SK-N-MC (cell line): ENCODE measurements at regions not wholly inside any gene's neighbourhood (a gene's known extent, or its start where the extent isn't known, plus 50 kb on each side); places are given as distances from the start of the nearest gene placed in this dataset.

Source experiments
- DNase-seq: peaks from one replicate; pipeline ENCODE4 v3.0.0-alpha.2; 2011; ENCODE audit warnings: low read depth, low spot score
- H3K27ac ChIP-seq: fragments of 200-600 bp; sonication (generic); 2 replicates; pipeline ENCODE4 v1.5.1; 2016; ENCODE audit warnings: mixed run types
- H3K36me3 ChIP-seq: fragments of 200-600 bp; sonication (generic); 2 replicates; pipeline ENCODE4 v1.6.1; 2017; ENCODE audit warnings: antibody characterized with exemption, low read length, mixed read lengths; ENCODE audit not compliant: insufficient read depth
- H3K4me3 ChIP-seq: fragments of 200-600 bp; sonication (generic); 2 replicates; pipeline ENCODE4 v1.5.1; 2016
- H3K9ac ChIP-seq: fragments of 200-600 bp; sonication (generic); 2 replicates; pipeline ENCODE4 v1.8.0; 2017; ENCODE audit warnings: mixed run types, mixed read lengths; ENCODE audit not compliant: insufficient read length
- H3K9me3 ChIP-seq: fragments of 200-600 bp; sonication (generic); 2 replicates; pipeline ENCODE4 v1.6.1; 2017; ENCODE audit warnings: low read depth, mild to moderate bottlenecking, antibody characterized with exemption, low read length, moderate library complexity, mixed read lengths
- EZH2 ChIP-seq: fragments of 200-600 bp; sonication (generic); IDR thresholded peaks from one replicate; pipeline ENCODE4 v1.6.1; 2017; ENCODE audit warnings: antibody characterized with exemption
- FOXP2 ChIP-seq: optimal IDR thresholded peaks from 2 replicates; pipeline ENCODE3; 2011; ENCODE audit warnings: mild to moderate bottlenecking, moderate library complexity; ENCODE audit not compliant: insufficient read depth; ENCODE audit errors: extremely low read length, control extremely low read depth
- POLR2AphosphoS5 ChIP-seq: IDR thresholded peaks from 2 replicates; pipeline ENCODE4 v1.6.1; 2012; ENCODE audit warnings: mild to moderate bottlenecking, low read depth, low read length, borderline replicate concordance

GRCh38 chr9:103872811-103873210 lies 221.3 kb upstream of the SMC2 start:
- H3K9me3 ChIP-seq = no peaks in the 10 kb centered on the region
- DNase-seq = no peak
- H3K27ac ChIP-seq = no peak overlapping the region
- no peak overlapping the region for H3K4me3 ChIP-seq
- no peak overlapping the region for H3K9ac ChIP-seq
- TF ChIP-seq POLR2AphosphoS5 = no peak
- TF ChIP-seq EZH2 = no peak
- TF ChIP-seq FOXP2 = no peak
- no peaks in the 10 kb centered on the region for H3K36me3 ChIP-seq

DNA sequence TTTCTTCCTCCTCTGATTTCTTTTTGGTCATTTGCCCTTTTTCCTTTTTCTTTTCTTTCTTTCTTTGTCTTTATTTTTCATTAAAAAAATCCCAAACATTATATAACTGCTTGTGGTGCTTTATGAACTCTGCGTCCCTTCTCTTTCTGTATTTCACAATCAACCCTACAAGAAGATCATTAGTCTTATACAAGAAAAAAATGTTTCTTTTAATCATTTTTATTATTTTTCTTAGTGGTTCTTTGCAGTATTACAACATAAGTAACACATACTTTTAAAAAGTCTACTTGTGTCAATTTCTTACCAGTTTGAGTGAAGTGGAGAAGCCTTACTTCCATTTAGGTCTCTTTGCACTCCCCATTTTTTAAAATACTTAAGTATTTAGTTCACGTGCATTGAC lies 212.7 kb upstream of the SMC2 start:
- no peak for DNase-seq
- Histone ChIP-seq H3K9ac (no peak overlapping the region), H3K4me3 (no peak overlapping the region), H3K36me3 (no peaks in the 10 kb centered on the region), H3K27ac (no peak overlapping the region), H3K9me3 (no peaks in the 10 kb centered on the region)
- no peak for TF ChIP-seq FOXP2
- no peak for TF ChIP-seq POLR2AphosphoS5

GRCh38 chr9:103889989-103890388 lies 204.1 kb upstream of the SMC2 start:
- H3K27ac ChIP-seq = no peak overlapping the region
- TF ChIP-seq POLR2AphosphoS5 (no peak), EZH2 (no peak), FOXP2 (no peak)
- H3K9me3 ChIP-seq = no peaks in the 10 kb centered on the region
- H3K9ac ChIP-seq = no peak overlapping the region
- no peak overlapping the region for H3K4me3 ChIP-seq
- H3K36me3 ChIP-seq = no peaks in the 10 kb centered on the region
- DNase-seq = no peak

DNA sequence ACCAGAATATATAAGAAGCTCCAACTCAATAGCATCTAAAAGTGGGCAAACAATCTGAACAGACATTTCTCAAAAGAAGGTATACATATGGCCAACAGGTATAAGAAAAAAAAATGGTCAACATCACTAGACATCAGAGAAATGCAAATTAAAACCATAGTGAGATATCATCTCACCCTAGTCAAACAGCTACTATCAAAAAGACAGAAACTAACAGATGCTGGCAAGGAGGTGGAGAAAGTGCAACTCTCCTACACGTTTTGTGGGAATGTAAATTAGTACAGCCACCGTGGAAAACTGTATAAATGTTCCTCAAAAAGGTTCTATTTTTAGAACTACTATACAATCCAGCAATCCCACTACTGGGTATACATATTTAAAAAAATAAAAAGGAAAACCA lies 199.9 kb upstream of the SMC2 start:
- no peak overlapping the region for H3K27ac ChIP-seq
- H3K4me3 ChIP-seq = no peak overlapping the region
- no peak overlapping the region for H3K9ac ChIP-seq
- H3K36me3 ChIP-seq = no peaks in the 10 kb centered on the region
- no peaks in the 10 kb centered on the region for H3K9me3 ChIP-seq
- TF ChIP-seq FOXP2 (no peak), EZH2 (no peak), POLR2AphosphoS5 (no peak)
- DNase-seq = no peak

DNA sequence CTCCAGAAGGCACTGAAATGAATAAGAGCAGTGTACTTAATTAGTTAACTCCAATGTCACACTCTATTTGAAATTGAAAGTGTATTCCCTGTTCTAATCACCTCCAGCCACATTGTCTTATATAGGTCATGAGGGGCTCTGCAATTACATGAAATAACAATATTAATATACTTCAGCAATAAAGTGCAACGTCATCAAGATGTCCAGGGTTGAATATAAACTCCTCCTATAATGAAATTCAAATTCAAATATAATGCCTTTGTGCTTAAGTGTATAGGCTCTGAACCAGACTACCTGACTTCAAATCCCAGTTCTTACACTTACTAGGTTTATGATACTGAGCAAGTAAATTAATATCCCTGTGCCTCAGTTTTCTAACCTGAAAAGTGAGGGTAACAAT lies 195.6 kb upstream of the SMC2 start:
- TF ChIP-seq FOXP2 (no peak), POLR2AphosphoS5 (no peak), EZH2 (no peak)
- no peak overlapping the region for H3K9ac ChIP-seq
- no peak for DNase-seq
- H3K9me3 ChIP-seq = no peaks in the 10 kb centered on the region
- H3K27ac ChIP-seq = no peak overlapping the region
- no peak overlapping the region for H3K4me3 ChIP-seq
- no peaks in the 10 kb centered on the region for H3K36me3 ChIP-seq

DNA sequence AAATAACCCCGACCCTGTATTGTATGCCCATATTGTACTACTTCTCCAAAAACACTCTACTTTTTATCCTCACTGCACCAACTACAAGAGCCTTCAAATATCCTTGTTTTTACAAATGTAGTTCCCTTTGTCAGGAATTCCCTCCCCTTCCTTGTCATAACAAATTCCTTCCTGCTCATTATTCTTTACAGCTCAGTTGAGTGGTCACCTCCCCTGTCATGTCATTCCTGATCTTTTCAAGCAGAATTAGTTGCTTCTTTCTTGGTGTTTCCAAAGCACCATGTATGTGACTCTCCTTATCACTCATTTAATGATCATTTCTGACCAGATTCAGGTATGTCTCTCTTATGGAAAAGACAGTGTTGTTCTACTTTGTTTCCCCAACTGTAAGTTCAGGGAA lies 194.2 kb upstream of the SMC2 start:
- no peak for TF ChIP-seq FOXP2
- TF ChIP-seq EZH2 = no peak
- no peak for TF ChIP-seq POLR2AphosphoS5
- DNase-seq = no peak
- Histone ChIP-seq H3K27ac (no peak overlapping the region), H3K36me3 (no peaks in the 10 kb centered on the region), H3K9me3 (no peaks in the 10 kb centered on the region), H3K4me3 (no peak overlapping the region), H3K9ac (no peak overlapping the region)

DNA sequence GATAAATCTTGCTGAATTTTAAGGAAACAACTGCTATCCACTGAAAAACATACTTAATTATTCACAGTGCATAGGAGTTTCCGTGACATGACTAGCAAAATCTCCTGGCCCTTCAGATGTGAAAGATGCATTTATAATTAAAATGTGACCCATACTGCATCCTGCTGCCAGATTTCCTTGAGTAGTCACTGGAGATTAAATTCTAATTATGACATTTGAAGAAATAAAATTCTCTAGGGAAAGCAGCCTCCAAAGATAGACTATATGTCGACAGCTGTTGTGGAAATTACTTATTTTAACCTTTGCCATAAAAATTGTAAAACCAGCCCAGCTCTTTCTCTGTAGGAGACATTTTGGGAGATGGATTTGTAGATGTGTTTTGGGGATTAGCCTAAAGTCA lies 193.6 kb upstream of the SMC2 start:
- no peak overlapping the region for H3K4me3 ChIP-seq
- H3K9me3 ChIP-seq = no peaks in the 10 kb centered on the region
- H3K36me3 ChIP-seq = no peaks in the 10 kb centered on the region
- TF ChIP-seq FOXP2 = no peak
- TF ChIP-seq POLR2AphosphoS5 = no peak
- no peak for TF ChIP-seq EZH2
- no peak for DNase-seq
- no peak overlapping the region for H3K9ac ChIP-seq
- no peak overlapping the region for H3K27ac ChIP-seq

- H3K4me3 ChIP-seq = no peak overlapping the region
- H3K9ac ChIP-seq = no peak overlapping the region
- H3K27ac ChIP-seq = no peak overlapping the region
- H3K36me3 ChIP-seq = no peaks in the 10 kb centered on the region
- TF ChIP-seq POLR2AphosphoS5 (no peak), FOXP2 (no peak), EZH2 (no peak)
- DNase-seq = no peak
- no peaks in the 10 kb centered on the region for H3K9me3 ChIP-seq
Measured at GRCh38 chr9:103902263-103902662, 191.8 kb upstream of the SMC2 start.

DNA sequence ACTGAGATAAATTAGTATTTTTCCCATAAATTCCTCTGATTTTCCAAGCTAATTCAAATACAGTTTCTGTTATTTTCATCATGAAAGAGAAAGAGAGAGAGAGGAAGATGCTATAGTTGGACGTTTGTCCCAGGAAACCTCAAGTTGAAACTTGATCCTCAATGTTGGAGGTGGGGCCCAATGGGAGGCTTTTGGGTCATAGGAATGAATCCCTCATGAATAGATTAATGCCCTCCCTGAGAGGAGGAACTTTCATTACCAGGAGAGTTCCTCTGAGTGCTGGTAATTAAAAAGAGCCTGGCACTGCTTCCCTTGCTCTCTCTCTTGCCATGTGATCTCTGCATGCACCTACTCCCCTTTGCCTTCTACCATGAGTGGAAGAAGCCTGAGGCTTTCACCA lies 189.9 kb upstream of the SMC2 start:
- no peak overlapping the region for H3K4me3 ChIP-seq
- TF ChIP-seq FOXP2 = no peak
- no peak for TF ChIP-seq EZH2
- TF ChIP-seq POLR2AphosphoS5 = no peak
- no peaks in the 10 kb centered on the region for H3K36me3 ChIP-seq
- no peak overlapping the region for H3K9ac ChIP-seq
- H3K9me3 ChIP-seq = no peaks in the 10 kb centered on the region
- no peak overlapping the region for H3K27ac ChIP-seq
- DNase-seq = no peak
